ENCODE measurements at regions not wholly inside any gene's neighbourhood (a gene's known extent, or its start where the extent isn't known, plus 50 kb on each side); places are given as distances from the start of the nearest gene placed in this dataset.

GRCh38 chr4:119785963-119786362, 157.4 kb upstream of the PDE5A start:
- no peak for TF ChIP-seq CTCF (IDR thresholded peaks at IDR 0.05; ENCODE audit: extremely low read depth in 1 of 2, insufficient read depth in 1 of 2, low read depth in 1 of 2, low read length in 2 of 2)
- TF ChIP-seq POLR2AphosphoS5 (IDR thresholded peaks at IDR 0.05; ENCODE audit: insufficient read depth, low read depth, low read length), result no peak
- TF ChIP-seq MAX (IDR thresholded peaks at IDR 0.05; ENCODE audit: insufficient read depth, insufficient read length), result no peak
- no peak for TF ChIP-seq POLR2A (IDR thresholded peaks at IDR 0.05; ENCODE audit: low read depth, low read length)
- TF ChIP-seq JUN (IDR thresholded peaks at IDR 0.05; ENCODE audit: borderline replicate concordance, insufficient read depth, insufficient read length, low read depth), result no peak
